ENCODE measurements at regions not wholly inside any gene's neighbourhood (a gene's known extent, or its start where the extent isn't known, plus 50 kb on each side); places are given as distances from the start of the nearest gene placed in this dataset.

GRCh38 chr15:26438718-26439117, 334.1 kb downstream of the GABRB3 start:
- TF ChIP-seq CTCF (IDR thresholded peaks at IDR 0.05) (no peak), EZH2 (IDR thresholded peaks at IDR 0.05; ENCODE audit: borderline replicate concordance, insufficient read depth, low read depth, low read length, poor library complexity, severe bottlenecking) (no peak)
